ENCODE measurements at regions not wholly inside any gene's neighbourhood (a gene's known extent, or its start where the extent isn't known, plus 50 kb on each side); places are given as distances from the start of the nearest gene placed in this dataset.
"Not testable (repeated sequence)": the region's sequence is repeated elsewhere in the genome, so short reads cannot be mapped to it uniquely, and the experiment has no call there.

DNA sequence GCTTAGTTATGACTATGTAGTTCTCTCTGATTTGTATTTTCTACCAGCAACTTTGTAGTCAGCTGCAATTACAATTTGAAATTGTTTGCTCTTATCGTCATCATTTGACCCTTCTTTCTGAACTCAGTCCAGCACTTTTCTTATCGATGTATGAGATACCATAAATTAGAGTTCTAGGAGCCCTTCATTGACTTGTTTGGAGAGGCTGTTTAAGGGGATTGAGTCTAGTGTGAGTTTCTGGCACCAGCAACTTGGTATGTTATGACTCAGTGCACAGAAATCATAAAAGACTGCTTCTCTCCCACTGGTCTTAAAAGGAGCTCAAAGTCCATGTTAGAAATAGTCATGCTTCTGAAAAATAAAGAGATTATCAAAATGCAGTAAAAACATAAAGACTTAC, 190.3 kb downstream of the TENT5A start:
- no peak for DNase-seq (ENCODE audit: low read depth)

DNA sequence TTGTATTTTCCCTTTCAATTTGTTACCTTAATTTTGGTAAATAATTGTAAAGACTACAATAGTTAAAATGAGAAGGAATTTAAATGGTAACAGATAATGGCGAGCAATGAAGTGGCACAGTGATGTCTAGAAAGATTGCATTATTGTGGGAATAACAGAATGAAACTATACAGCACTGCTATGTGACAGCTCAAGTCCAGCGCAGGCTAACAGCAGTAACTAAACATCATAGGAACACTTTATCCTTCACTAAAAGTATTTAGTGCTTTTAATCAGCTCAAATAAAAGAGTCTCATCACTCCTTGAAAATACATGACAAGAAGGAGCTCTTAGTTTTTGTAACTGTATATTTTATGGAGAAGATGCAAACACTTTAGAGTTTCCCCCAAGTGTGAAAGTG, 190.8 kb downstream of the TENT5A start:
- DNase-seq (ENCODE audit: low read depth): no peak

DNA sequence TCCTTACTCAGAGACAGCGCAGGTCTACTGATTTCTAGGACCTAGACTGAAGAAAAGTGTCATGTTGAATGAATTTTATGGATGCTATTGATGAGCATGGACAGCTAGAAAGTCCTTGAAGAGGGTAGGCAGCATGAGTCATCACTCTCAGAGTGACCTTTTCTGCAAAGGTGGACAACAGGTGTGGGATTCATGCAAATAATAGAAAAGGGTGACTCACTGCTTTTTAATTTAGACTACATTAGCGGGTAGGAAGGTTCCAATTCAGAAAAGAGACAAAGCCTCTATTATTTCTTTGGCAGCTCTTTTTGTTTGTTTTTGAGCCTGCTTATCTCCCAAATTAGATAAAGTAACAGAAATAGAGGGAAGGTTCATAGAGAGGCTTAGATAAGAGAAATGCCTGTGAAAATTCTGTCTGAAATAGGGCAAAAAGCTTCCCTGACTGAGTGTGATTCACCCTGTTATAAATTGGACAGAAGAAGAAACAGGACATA, 191.4 kb downstream of the TENT5A start:
- DNase-seq (ENCODE audit: low read depth): no peak

DNA sequence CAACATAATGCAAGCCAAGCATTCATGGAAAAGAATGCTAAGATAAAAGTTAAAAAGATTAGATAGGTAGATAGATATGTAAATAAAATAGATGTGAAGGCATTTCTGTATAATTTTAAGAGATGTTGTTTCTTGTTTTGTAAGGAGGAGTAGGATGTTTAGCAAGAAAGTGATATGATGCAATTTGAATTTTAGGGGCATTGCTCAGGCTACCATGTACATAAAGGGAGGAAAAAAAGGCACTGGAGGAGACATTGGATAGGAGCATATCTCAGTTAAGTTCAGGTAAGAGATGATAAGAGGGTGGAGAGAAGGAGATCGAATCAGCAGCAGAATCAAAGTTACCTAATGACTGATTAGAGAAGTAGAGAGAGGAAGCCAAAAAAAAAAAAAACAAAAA, 194.7 kb downstream of the TENT5A start:
- DNase-seq (ENCODE audit: low read depth): no peak

DNA sequence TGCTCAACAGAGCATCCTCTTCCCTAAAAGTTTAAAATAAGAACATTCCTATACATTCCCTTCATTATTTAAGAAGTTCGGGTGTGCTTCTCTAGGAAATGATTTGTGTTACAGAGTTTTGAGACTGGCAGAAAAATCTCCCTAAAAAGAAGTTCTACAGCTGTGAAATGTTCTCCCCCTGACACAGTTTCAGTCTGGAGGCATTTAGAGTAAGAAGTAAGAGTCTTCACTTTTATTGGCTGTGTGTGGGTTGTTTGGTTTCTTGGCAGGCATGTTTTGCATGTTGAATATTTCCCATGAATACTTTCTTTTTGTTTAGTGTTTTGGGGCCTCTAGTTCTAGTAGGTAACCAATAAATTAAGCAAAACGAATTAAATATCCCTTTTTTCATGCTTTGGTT, 195.9 kb downstream of the TENT5A start:
- DNase-seq (ENCODE audit: low read depth): no peak

DNA sequence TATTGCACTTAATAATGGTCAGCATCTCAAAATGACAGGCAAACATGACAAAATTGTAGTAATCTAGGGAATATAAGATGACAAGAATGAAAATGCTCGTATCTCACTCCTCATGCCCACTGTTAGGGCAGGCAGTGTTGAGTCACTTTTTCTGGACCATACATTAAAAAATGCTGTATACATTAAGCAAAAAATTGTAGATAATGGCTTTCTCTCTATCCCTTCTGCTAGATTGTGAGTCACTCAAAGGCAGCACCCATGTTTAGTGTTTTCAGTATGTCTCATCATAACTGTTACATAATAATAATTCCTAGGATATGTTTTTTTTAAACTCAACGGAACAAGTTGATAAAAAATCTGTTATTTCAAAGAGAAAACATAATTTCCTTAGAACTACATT, 199.3 kb downstream of the TENT5A start:
- DNase-seq (ENCODE audit: low read depth): no peak

DNA sequence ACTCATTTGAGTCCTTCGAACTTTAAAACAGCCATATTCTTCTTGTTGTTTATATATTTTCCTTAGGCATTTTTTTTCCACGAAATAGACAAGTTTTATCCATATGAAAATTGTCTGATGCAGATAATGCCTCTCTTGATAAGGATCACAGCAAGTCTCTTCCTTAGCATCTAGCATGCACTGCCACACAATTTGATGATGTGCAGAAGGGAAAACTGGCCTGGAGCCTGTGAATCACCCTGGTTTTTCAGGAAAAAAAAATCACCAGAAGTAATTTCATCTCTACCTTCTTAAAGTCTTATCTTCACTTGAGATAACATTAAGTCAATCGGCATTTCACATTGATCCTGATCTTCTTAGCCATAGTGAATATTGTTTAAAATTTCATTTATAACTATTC, 199.8 kb downstream of the TENT5A start:
- DNase-seq (ENCODE audit: low read depth): no peak

DNA sequence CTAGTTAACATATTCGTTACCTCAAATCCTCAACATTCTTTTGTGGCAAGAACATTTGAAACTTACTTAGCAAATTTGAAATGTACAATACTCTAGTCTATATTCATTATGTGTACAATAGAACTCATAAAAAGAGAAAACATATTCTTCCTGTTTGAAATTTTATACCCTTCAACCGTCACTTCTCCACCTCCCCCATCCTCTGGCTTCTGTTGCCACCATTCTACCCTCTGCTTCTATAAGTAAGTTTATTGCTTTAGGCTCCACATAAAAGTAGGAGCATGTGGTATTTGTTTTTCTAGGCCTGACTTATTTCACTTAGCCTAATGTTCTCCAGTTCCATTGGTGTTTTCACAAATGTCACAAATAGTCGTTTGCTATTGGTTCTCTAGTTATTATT, 205.3 kb downstream of the TENT5A start:
- DNase-seq (ENCODE audit: low read depth): no peak

DNA sequence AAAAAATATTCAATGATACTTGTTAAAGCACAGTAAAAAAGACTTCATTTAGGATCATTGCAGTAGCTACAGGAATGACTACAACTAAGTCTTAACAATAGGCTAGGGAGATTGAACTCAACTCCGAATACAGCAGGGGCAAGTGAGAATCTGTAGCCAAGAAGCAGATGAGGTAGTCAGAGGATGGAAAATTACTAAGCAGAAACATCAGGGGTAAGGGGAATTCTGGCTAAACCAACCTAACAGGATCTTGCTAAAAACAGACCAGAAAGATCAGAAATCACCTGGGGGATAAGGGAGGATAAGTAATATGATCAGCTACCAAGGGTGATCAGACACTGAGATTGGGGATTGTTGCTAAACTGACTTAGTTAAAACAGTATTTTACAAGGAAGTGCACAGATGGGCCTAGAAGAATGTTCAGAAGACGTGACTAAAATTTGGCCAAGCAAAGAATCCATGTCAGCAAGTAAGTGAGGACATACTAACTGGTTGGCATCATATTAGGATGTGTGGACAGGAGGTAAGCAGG, 217.5 kb downstream of the TENT5A start:
- DNase-seq (ENCODE audit: low read depth): no peak

DNA sequence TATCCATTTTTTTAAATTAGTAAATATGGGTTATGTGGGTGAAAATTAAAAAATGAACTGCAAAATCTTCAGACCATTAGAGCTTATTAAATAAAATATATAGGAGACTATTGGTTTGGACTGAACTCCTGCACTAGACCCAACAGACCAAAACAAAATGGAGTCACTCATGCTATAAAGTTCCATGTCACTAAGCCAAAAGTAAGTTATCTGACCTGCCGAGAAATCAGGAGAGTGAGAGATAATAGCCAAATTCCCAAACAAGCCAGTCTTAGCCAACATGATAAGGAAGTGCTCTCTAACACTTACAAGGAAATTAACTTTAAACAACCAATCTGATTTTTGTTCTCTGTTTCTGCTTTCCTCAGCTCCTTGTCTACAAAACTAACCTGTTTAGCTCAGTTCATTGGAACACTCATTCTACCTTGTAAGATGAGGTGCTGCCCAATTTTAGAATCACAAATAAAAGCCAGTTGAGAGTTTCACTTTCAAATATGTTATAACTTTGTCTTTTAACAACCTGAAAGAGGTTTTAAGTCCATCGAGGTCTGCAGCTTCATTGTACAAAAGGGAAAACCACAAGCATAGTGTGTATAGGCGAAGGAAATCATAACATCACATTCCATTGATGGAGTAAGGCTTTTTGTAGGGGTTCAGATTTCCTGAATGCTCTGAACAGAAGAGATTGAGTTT, 220.5 kb downstream of the TENT5A start:
- DNase-seq (ENCODE audit: low read depth): no peak

DNA sequence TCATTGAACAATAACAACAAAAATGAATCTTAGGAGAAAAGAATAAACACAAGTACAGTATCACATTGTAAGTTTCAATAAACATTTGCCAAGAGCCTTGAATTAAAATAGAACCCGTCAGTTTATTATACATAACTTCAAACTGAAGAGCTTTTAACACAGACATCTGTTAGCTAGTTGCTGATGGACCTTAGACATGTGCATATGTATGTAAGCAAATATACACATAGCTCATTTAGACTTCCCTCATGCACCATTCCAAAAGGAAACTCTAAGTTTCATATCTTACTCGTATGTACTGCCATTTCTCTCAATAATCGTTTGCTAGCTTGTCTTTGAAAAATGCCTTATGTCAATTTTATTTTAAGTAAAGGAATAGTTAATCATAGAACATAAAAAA, 235.0 kb downstream of the TENT5A start:
- no peak for DNase-seq (ENCODE audit: low read depth)

DNA sequence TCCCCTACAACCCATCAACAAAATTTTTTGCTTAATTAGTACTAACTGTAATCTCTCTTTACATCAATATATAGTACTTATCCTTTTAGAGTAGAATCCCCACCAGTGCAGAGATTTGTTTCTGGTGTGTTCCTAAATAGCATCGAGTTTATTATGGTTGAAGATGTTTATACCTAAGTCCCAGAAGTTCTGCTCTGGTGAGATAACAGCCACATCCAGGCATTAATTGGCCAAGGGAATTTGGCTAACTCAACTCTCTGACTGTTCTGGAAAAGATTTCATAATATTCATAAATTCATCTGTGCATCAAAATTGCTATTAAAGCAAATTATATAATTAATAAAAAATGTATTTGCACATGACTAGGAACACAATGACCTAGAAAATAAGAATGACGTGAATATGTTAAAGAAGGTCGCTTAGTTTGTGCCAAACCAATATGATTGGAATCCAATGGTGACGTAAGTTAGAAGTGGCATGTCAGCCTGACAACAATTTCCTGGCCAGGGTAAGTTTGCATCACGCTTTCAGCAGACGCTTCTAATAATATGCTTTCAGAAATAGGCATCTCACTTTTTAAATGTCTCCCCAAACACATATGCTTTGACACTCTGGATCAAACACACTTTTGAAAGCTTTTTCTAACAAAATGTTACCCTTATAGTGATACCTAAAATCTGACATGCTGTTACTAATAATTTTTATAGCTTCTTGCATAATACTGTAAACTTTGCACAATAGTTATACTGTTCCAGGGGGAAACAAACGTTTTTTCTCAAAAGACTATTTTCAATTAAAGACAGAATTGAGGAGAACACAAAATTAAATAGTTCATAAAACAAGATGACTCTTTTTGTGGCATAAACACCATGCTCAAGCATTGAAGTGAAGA, 236.7 kb downstream of the TENT5A start:
- DNase-seq (ENCODE audit: low read depth): no peak

DNA sequence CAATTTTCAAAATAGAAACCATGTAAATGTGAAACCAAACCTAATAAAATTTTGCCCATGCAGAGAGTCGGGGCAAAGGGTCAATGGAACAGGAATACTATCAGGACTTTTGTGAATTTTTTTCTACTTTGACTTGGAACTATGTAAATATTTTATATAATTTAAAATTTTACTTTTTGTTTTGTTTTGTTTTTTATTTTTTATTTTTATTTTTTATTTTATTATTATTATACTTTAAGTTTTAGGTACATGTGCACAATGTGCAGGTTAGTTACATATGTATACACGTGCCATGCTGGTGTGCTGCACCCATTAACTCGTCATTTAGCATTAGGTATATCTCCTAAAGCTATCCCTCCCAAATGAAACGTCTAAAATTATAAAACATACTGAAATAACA, 238.3 kb downstream of the TENT5A start:
- DNase-seq (ENCODE audit: low read depth): not testable (repeated sequence)

DNA sequence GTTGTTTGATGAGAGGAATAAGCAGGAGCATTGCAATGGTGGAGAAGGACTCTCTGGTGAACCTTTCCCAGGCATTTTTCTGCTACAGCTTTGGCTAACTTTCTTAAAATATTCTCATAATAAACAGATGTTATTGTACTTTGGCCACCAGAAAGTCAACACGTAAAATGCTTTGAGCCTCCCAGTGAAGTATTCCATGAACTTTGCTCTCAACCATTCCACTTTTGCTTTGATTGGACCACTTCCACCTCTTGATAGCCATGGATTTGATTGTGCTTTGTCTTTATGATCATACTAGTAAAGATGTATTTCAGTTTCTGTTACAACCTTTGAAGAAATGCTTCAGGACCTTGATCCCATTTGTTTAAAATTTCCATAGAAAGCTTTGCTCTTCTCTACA, 241.1 kb downstream of the TENT5A start:
- DNase-seq (ENCODE audit: low read depth): no peak

DNA sequence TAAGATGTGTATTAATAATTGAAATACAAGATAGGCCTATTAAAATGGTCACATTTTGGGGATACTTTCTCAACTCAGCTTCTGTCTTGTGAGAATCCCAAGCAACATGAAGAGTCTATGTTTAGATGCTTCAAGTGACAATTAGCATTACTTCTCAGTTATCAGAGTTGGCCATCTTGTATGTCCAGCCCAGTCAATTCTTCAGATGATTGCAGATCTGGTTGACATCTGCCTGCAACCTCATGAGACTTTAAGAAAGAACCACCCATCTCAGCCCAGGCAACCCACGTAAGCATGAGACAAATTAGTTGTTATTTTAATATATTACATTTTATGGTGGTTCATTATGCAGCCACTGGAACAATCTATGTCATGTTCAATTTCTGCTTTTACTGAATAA, 256.5 kb downstream of the TENT5A start:
- no peak for DNase-seq (ENCODE audit: low read depth)

DNA sequence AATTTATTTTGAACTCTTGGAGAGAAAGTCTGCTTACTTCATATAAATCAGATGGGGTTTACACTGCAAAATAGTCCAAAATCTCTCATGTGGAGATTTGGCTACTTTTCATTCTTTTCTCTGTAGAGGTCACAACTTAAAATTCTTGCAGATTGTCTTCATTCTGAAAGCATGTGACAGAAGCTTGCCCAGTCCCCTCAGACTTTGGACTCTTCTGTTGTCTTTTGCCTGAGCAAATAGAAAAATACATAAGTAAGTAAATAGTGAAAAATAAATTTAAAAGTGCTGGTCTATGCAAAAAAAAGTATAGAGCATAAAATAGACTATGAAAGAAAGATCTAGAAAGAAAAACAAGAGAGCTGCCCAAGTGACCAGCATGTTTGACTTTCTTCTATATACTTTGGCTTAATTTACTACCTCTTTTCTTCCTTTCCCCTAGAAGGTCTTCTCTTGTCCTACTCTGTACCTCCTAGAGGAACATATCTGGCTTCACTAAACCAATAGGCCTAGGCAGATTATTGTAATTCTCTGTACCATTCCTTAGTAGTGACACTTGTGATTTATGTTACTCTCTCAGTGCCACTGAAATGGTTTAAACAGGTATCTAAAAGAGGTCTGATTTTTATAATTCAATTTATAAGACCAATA, 260.9 kb downstream of the TENT5A start:
- DNase-seq (ENCODE audit: low read depth): no peak

DNA sequence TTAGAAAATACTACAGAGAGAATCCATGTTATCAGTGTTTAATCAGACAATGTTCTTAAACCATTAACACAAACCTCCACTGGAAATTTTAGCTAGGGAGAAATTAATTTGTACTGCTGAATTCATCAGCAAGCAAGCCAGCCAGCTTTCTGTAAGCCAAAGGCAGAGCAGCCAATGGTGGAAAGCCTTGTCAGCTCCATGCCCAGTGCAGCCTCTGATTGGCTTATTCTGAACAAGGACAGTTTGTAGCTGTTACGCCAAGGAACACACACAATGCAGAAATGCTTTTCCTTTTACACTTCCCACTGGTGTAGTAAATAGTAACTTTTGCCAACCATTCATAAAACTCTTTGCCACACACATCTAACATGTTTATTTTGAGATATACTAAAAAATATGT, 265.0 kb downstream of the TENT5A start:
- DNase-seq (ENCODE audit: low read depth): no peak

DNA sequence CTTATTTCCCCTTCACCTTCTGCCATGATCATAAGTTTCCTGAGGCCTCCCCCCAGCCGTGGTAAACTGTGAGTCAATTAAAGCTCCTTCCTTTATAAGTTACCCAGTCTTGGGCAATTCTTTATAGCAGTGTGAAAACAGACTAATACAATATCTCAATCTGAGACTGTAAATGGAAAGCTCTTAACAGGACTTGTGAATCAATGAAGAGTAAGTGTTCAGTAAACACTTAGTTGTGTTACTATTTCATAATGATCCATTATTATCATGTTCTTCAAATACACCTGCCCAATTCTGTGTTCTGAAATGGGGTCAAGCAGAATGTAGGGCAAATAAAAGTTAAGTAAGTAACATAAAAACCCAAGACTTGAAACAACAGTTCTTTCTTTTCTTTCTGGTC, 266.2 kb downstream of the TENT5A start:
- DNase-seq (ENCODE audit: low read depth): no peak

DNA sequence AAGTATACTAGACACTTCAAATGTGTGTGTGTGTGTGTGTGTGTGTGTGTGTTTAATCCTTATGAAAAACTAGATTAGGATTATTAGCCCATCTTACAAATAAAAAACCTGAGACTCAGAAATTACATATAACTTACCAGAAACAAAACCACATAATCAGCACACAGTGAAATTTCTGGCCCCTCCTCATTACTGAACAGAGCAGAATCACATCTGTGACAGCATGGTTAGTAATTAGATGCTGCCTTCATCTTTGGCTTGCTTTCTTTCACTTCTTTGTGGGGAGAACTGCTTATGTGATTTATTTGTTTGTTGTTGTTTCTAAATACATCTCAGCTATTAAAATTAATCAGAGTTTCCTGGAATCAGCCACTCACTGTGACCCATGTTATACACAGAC, 267.1 kb downstream of the TENT5A start:
- no peak for DNase-seq (ENCODE audit: low read depth)

DNA sequence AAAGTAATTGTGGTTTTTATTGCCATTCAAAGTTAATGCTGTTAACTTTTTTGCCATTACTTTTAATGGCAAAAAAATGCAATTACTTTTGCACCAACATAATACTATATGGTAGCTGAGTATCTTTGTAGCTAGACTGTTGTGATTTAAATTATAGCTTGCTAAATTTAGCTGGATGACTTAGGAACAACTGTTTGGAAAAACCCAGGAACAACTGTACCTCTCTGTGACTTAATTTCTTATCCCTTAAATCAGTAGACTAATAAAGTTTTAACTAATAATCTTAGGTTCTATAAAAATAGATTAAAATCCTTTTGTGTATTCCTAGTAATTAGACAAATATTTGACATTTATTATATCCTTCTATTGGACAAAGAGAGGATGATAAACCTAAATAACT, 268.2 kb downstream of the TENT5A start:
- DNase-seq (ENCODE audit: low read depth): no peak

DNA sequence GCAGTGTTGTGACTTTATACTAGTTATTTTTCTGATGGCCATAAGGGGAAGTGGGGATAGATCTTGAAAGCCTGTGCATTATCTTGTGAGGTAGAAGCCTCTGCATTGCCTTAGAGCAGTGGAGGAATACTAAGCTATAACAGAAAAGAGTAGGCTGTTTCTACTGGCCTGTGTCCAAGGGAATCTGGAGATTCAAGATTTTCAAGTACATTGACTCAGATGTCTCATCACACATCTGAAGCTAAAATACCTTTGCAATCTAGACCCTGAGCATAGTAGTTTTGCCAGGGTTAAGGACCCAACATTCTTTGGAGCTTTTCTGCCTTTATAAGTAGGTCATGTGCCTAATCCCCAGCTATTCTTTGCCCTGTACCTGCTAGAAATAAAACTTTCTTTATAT, 272.3 kb downstream of the TENT5A start:
- no peak for DNase-seq (ENCODE audit: low read depth)

DNA sequence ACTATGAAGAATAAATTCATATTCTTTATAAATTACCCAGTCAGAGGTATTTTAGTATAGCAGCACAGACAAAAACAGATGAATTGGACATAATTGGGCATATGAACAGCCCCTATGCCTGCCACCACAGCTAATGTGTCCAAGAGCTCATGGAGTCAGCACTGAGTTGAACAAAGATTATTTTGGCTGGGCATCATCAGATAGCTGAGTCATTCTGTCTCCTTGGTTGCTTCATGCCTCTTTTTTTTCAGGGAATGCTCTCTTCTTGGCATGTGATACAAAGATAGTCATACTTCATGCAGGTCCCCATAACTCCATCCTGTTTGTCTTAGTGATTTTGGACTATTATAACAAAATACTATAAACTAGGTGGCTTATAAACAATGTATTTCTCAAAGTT, 275.6 kb downstream of the TENT5A start:
- DNase-seq (ENCODE audit: low read depth): no peak

DNA sequence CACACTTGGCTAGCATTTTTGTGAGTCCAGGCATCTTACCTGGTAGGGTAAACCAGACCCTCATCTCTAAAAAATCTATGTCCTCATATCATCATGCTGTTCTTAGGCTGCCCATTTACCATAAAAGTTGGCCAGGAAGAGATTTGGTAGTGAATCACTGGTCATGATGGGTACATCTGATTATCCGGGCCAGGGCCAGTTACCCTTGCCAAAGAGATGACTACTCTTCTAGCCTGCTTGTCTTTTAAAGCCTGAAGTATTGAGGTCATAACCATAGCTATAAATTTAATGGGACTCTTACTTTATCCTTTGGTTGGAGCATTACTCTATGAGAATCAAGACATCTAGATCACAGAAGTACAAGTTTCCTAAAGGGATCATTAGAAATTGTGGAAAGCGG, 276.8 kb downstream of the TENT5A start:
- DNase-seq (ENCODE audit: low read depth): no peak
